ENCODE measurements at regions not wholly inside any gene's neighbourhood (a gene's known extent, or its start where the extent isn't known, plus 50 kb on each side); places are given as distances from the start of the nearest gene placed in this dataset.

GRCh38 chr10:81784111-81784597, 90.8 kb upstream of the NRG3 start:
- TF ChIP-seq CTCF (IDR thresholded peaks at IDR 0.05), result no peak
- TF ChIP-seq EZH2phosphoT487 (IDR thresholded peaks at IDR 0.05; ENCODE audit: borderline replicate concordance, low read depth), result no peak
- no peak for TF ChIP-seq GABPA (IDR thresholded peaks at IDR 0.05; ENCODE audit: low read depth)
- no peak for TF ChIP-seq POLR2AphosphoS5 (IDR thresholded peaks at IDR 0.05; ENCODE audit: low read depth, low read length)
- no peak for TF ChIP-seq YY1 (IDR thresholded peaks at IDR 0.05; ENCODE audit: low read depth)
- TF ChIP-seq REST (IDR thresholded peaks at IDR 0.05; ENCODE audit: low read depth, low read length), result no peak
- TF ChIP-seq EP300 (IDR thresholded peaks at IDR 0.05; ENCODE audit: borderline replicate concordance in 1 of 2, low read depth in 1 of 2, low read length in 1 of 2), result no peak
- no peak for TF ChIP-seq RCOR1 (IDR thresholded peaks at IDR 0.05; ENCODE audit: low read length)
- TF ChIP-seq FOXM1 (IDR thresholded peaks at IDR 0.05; ENCODE audit: low read depth), result no peak
- no peak for TF ChIP-seq JUND (IDR thresholded peaks at IDR 0.05)
- no peak for TF ChIP-seq TEAD4 (IDR thresholded peaks at IDR 0.05; ENCODE audit: borderline replicate concordance, insufficient read depth)
- no peak for TF ChIP-seq USF1 (IDR thresholded peaks at IDR 0.05; ENCODE audit: borderline replicate concordance, low read depth)
- TF ChIP-seq SMC3 (IDR thresholded peaks at IDR 0.05; ENCODE audit: low read depth, low read length), result no peak
- TF ChIP-seq CHD2 (IDR thresholded peaks at IDR 0.05; ENCODE audit: low read length, partially characterized antibody), result no peak
